ENCODE measurements at regions not wholly inside any gene's neighbourhood (a gene's known extent, or its start where the extent isn't known, plus 50 kb on each side); places are given as distances from the start of the nearest gene placed in this dataset.

DNA sequence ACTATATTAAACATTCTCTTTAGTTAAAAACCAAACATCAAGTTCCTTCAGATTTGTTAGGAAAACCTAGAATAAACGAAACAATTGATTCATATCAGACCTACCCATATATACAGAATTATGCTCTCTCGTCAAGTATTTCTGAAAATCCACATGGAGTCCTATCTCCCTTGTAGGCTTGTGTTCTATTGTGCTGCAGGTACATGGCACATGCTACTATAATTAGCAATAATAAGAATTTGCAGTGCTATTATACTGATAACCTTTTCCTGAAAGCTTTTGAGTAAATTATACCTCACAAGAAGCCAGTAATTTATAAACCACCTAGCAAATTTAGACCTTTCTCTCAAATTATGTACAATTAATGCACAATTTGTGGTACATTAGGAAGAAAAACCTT is 158.6 kb upstream of the STK17B start:
- no peak for DNase-seq (ENCODE audit: low read depth)
- no peak overlapping the region for H3K4me3 ChIP-seq (ENCODE audit: low read depth, low read length)
- TF ChIP-seq, protein P1, sequence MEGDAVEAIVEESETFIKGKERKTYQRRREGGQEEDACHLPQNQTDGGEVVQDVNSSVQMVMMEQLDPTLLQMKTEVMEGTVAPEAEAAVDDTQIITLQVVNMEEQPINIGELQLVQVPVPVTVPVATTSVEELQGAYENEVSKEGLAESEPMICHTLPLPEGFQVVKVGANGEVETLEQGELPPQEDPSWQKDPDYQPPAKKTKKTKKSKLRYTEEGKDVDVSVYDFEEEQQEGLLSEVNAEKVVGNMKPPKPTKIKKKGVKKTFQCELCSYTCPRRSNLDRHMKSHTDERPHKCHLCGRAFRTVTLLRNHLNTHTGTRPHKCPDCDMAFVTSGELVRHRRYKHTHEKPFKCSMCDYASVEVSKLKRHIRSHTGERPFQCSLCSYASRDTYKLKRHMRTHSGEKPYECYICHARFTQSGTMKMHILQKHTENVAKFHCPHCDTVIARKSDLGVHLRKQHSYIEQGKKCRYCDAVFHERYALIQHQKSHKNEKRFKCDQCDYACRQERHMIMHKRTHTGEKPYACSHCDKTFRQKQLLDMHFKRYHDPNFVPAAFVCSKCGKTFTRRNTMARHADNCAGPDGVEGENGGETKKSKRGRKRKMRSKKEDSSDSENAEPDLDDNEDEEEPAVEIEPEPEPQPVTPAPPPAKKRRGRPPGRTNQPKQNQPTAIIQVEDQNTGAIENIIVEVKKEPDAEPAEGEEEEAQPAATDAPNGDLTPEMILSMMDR (IDR thresholded peaks at IDR 0.05; ENCODE audit: control insufficient read depth, extremely low read depth, insufficient read depth), result no peak

DNA sequence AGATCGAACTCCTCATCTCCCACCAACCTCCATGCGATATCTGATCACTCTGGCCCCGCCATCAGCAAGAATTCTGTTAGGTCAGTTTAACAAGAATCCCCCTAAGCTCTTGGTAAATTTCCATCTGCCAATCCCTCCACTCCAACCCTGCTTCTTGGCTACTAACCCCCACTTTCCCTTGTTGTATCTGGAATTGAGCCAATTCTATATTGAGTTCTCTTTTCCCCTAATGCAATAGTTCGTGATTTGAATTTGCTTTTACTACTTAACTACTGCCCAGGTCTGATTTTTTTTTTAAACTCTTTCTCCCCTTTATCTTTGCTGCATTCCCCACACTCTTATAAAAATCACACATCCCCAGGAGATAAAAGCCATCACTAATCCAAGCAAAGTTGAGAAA is 159.3 kb upstream of the STK17B start:
- no peak for DNase-seq (ENCODE audit: low read depth)
- TF ChIP-seq, protein P1 (IDR thresholded peaks at IDR 0.05; ENCODE audit: control insufficient read depth, extremely low read depth, insufficient read depth), result no peak
- H3K4me3 ChIP-seq (ENCODE audit: low read depth, low read length), result no peak overlapping the region

DNA sequence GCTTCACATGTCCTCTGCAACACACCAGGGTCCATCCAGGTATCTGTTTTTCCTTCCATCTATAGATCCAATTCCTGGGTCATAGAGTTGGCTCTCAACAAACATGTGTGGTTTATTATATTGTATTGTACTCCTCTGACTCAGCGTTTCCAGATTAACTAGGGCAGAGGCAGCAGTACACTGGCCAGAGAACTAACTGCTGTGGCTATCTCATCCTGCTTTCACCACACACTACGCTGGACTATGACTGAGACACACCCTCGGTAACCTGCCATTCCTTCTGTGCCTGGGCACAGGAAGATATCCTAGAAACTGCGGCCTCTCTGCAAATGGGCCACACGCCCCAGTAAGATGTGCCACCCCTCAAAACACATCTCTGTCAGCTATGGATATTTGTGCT is 159.8 kb upstream of the STK17B start:
- TF ChIP-seq, protein P1 (IDR thresholded peaks at IDR 0.05; ENCODE audit: control insufficient read depth, extremely low read depth, insufficient read depth), result no peak
- no peak for DNase-seq (ENCODE audit: low read depth)
- H3K4me3 ChIP-seq (ENCODE audit: low read depth, low read length), result no peak overlapping the region

DNA sequence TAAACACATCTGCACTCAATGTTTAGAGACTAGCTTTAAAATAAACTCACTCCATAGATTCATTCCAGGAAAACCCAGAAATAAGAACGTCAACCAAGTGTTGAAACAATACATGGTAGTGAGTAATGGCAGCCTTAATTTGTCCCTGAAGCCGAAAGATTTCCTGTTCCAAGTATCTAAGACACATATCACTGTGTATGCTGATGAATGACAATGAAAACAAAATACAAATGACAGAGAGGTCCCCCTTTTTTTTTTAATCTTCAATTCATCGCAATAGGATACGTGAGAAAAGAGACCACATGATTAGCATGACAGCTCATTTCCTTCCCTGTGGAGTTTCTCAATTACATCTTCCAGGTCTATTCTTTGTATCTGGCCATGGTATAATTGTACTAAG is 160.5 kb upstream of the STK17B start:
- no peak for DNase-seq (ENCODE audit: low read depth)
- H3K4me3 ChIP-seq (ENCODE audit: low read depth, low read length), result no peak overlapping the region
- TF ChIP-seq, protein P1 (IDR thresholded peaks at IDR 0.05; ENCODE audit: control insufficient read depth, extremely low read depth, insufficient read depth), result no peak

DNA sequence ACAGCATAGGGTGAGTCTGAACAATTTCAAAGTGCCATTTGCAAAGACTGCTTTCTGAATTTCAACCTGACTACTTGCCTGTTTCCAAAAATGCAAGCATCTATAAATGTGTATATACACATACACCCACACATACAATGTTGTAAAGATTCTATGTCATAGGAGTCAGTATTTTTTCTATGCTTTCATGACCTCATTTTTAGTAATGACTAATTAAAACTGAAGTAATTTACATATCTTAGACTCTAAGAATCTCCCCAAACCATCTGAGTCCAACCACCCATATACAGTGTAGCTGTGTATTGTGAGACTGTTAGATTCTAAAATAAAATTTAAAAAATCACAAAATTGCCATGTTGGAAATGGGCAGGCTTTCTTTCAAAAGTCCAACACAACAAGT is 162.0 kb upstream of the STK17B start:
- H3K4me3 ChIP-seq (ENCODE audit: low read depth, low read length), result no peak overlapping the region
- no peak for DNase-seq (ENCODE audit: low read depth)
- TF ChIP-seq, protein P1 (IDR thresholded peaks at IDR 0.05; ENCODE audit: control insufficient read depth, extremely low read depth, insufficient read depth), result no peak

DNA sequence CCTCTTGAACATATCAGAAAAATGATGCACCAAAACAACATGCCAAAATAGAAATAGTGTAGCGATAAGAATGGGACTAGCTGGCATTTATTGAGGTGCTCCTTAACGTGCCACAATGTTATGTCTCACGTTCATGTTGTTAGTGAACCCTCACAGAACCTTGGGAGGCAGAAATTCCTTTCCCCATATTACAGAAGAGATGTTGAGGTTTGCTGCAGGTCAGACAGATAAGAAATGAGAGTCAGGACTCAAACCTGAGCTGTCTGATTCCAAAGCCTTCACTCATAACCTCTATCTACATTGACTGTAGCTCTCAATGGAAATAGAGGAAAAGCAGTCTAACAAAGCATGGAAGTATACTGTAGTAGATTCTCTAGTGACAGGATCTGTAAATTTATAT is 163.3 kb upstream of the STK17B start:
- no peak overlapping the region for H3K4me3 ChIP-seq (ENCODE audit: low read depth, low read length)
- no peak for DNase-seq (ENCODE audit: low read depth)
- TF ChIP-seq, protein P1 (IDR thresholded peaks at IDR 0.05; ENCODE audit: control insufficient read depth, extremely low read depth, insufficient read depth), result no peak

DNA sequence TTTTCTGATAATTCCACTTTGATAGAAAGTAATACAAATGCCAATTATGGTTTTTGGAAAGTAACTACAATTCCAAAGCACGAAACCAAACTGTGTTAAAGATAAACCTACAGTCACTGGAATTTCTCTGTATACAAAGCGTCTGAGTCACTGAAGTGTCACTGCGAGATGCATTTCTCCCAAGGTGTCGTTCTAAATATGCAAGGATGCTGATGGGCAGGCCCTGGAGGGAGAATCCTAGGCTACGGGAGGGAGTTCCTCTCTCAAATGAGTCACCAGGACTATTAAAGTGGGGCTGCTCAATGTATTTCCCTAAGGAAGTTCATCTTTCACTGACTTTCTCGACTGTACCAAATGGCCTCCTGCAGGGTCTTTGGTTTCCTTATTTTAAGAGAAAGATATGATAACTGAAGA is 163.8 kb upstream of the STK17B start:
- no peak for DNase-seq (ENCODE audit: low read depth)
- TF ChIP-seq, protein P1 (IDR thresholded peaks at IDR 0.05; ENCODE audit: control insufficient read depth, extremely low read depth, insufficient read depth), result no peak
- no peak overlapping the region for H3K4me3 ChIP-seq (ENCODE audit: low read depth, low read length)

All from LNCaP clone FGC (cell line).